Endodermal cell (in vitro differentiated cells): ENCODE measurements at regions not wholly inside any gene's neighbourhood (a gene's known extent, or its start where the extent isn't known, plus 50 kb on each side); places are given as distances from the start of the nearest gene placed in this dataset.

Experiments used
- DNase-seq: peaks from one replicate; pipeline ENCODE4 v3.0.0-alpha.2; 2017
- H3K27ac ChIP-seq: 2 replicates; pipeline ENCODE4 v1.5.1; 2013; ENCODE audit warnings: mild to moderate bottlenecking, low read depth, low read length, moderate library complexity
- H3K27me3 ChIP-seq: 2 replicates; pipeline ENCODE4 v1.6.1; 2013; ENCODE audit warnings: mild to moderate bottlenecking, low read length, moderate library complexity; ENCODE audit not compliant: insufficient read depth, control insufficient read depth, poor library complexity, severe bottlenecking
- H3K36me3 ChIP-seq: 2 replicates; pipeline ENCODE4 v1.7.0; 2013; ENCODE audit warnings: mild to moderate bottlenecking, low read length, moderate library complexity; ENCODE audit not compliant: control insufficient read depth, insufficient read depth
- H3K4me1 ChIP-seq: one replicate; pipeline ENCODE4 v1.7.0; 2013; ENCODE audit warnings: low read length; ENCODE audit not compliant: control insufficient read depth, insufficient read depth
- H3K4me3 ChIP-seq: 2 replicates; pipeline ENCODE4 v1.5.1; 2013; ENCODE audit warnings: mild to moderate bottlenecking, low read length, moderate library complexity
- H3K9ac ChIP-seq: 2 replicates; pipeline ENCODE4 v1.6.1; 2013; ENCODE audit warnings: mild to moderate bottlenecking, low read length, moderate library complexity; ENCODE audit not compliant: poor library complexity, severe bottlenecking; ENCODE audit errors: extremely low read depth
- H3K9me3 ChIP-seq: 2 replicates; pipeline ENCODE4 v1.6.1; 2013; ENCODE audit warnings: mild to moderate bottlenecking, low read length, moderate library complexity; ENCODE audit not compliant: control insufficient read depth
- H3K27ac Mint-ChIP-seq: 2 replicates; pipeline ENCODE4 v1.8.0; 2020; ENCODE audit warnings: mixed read lengths
- H3K27me3 Mint-ChIP-seq: 2 replicates; pipeline ENCODE4 v1.8.0; 2021; ENCODE audit warnings: mild to moderate bottlenecking, mixed read lengths; ENCODE audit not compliant: insufficient read depth
- H3K36me3 Mint-ChIP-seq: 2 replicates; pipeline ENCODE4 v1.8.0; 2020; ENCODE audit warnings: low read depth, mixed read lengths
- H3K4me1 Mint-ChIP-seq: 2 replicates; pipeline ENCODE4 v1.8.0; 2020; ENCODE audit warnings: mixed read lengths
- H3K4me3 Mint-ChIP-seq: 2 replicates; pipeline ENCODE4 v1.8.0; 2020; ENCODE audit warnings: mild to moderate bottlenecking, moderate library complexity, mixed read lengths
- H3K9me3 Mint-ChIP-seq: 2 replicates; pipeline ENCODE4 v1.8.0; 2020; ENCODE audit warnings: mild to moderate bottlenecking, mixed read lengths
- CTCF ChIP-seq: fragments of 200-600 bp; sonication (generic); conservative IDR thresholded peaks from 2 replicates; pipeline ENCODE4 v1.5.0; 2021; ENCODE audit warnings: antibody characterized with exemption, mild to moderate bottlenecking
- WGBS, 2 experiments: methylation state at CpG; one replicate each; pipeline versions ENCODE4 v1.1.5 to v1.1.7; 2013; ENCODE audit warnings: missing lambda C conversion rate in 2 of 2, mixed read lengths in 1 of 2; ENCODE audit not compliant: insufficient coverage in 1 of 2, insufficient read length in 1 of 2; 5-methylcytosine and 5-hydroxymethylcytosine counted together

DNA sequence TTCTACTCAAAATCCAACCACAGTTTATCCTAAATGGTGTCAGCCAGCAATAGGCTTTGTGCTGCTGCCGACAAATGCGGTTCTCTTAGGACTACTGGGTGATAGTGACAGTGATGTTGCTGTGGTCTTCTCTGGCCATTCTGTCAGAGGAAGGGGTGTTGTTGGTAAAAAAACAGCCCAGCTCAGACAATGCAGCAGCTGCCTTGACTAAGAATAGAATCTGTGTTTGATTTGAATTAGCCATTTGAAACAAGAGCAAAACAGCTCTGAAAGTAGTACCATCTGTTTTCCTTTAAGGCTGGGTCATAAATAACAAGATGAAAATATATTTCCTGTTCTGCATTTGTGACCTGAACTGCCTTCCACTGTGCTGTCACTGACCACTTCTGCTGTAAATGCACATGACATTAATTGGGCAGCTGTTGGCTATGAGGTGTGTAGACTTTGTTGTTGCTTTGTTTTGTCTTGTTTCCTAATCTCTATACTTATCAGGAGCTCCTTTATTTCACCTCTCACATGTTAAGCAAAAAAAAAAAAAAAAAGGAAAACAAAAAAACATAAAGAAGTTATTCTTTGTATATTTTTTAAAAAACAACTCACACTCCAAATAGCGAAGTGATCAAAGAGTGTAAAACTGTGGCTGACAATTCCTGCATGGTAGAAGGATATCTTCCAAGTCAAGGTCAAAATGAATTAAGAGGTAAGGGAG is 497.8 kb upstream of the ARID1B start:
- Histone ChIP-seq H3K9me3 (peaks cover 11% of the 10 kb centered on the region), H3K4me3 (no peak overlapping the region), H3K27ac (no peak overlapping the region), H3K4me1 (no peaks in the 10 kb centered on the region), H3K36me3 (no peaks in the 10 kb centered on the region), H3K9ac (no peak overlapping the region), H3K27me3 (no peaks in the 10 kb centered on the region)
- Mint-ChIP-seq H3K27me3 (no peaks in the 10 kb centered on the region), H3K36me3 (no peaks in the 10 kb centered on the region), H3K27ac (no peak overlapping the region), H3K4me1 (peaks cover 1% of the 10 kb centered on the region), H3K9me3 (peaks cover 12% of the 10 kb centered on the region), H3K4me3 (no peak overlapping the region)
- 98% methylated on average over 2 of the region's 3 CpGs; no CpG with 5 or more reads in 1 of the 2 experiments for WGBS, 2 experiments
- no peak for TF ChIP-seq CTCF
- DNase-seq = no peak

GRCh38 chr6:156273065-156273711 is 504.0 kb upstream of the ARID1B start:
- H3K27me3 ChIP-seq = no peaks in the 10 kb centered on the region
- H3K4me3 Mint-ChIP-seq = no peak overlapping the region
- H3K27ac ChIP-seq = no peak overlapping the region
- H3K4me3 ChIP-seq = no peak overlapping the region
- H3K36me3 Mint-ChIP-seq = no peaks in the 10 kb centered on the region
- no peak overlapping the region for H3K27ac Mint-ChIP-seq
- H3K9ac ChIP-seq = no peak overlapping the region
- no peaks in the 10 kb centered on the region for H3K27me3 Mint-ChIP-seq
- 93% methylated on average over 4 to 6 of the region's 6 CpGs for WGBS, 2 experiments
- H3K9me3 Mint-ChIP-seq = peaks cover 12% of the 10 kb centered on the region
- H3K9me3 ChIP-seq = peaks cover 11% of the 10 kb centered on the region
- TF ChIP-seq CTCF = no peak
- no peaks in the 10 kb centered on the region for H3K4me1 ChIP-seq
- no peak for DNase-seq
- H3K36me3 ChIP-seq = no peaks in the 10 kb centered on the region
- no peaks in the 10 kb centered on the region for H3K4me1 Mint-ChIP-seq

DNA sequence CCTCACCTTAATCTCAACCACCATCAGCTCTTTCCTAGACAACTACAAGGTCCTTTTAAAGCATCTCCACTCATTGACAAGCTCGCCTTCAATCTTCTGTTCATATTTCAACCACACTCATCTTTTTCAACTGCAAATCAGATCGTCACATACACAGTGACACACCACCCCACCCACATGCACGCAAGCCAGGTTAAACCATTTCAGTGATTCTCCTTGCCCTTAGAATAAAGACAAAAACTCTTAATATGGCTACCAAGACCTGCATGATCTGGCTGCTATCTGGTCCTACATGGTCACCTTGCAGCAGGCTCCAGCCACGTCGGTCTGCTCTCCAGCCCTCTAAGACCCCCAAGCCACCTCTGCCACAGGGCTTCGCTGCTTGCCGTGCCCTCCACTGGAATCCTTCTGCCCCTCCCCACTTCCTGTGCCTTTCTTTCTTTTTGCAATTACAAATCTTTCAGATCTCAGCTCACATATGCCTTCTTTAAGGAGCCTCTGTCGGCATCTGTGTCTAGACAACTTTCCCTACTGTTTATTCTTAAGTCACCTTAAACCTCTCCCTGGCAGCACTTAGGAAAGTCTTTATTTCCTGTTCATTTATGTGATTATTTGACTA is 507.3 kb upstream of the ARID1B start:
- no peaks in the 10 kb centered on the region for H3K4me1 Mint-ChIP-seq
- H3K36me3 ChIP-seq = no peaks in the 10 kb centered on the region

More for the DNA sequence above, 507.3 kb upstream of the ARID1B start:
- no peak overlapping the region for H3K4me3 ChIP-seq
- 88 to 90% methylated on average over 5 to 8 of the region's 8 CpGs for WGBS, 2 experiments
- DNase-seq = no peak
- Mint-ChIP-seq H3K27ac (no peak overlapping the region), H3K27me3 (no peaks in the 10 kb centered on the region), H3K9me3 (no peaks in the 10 kb centered on the region), H3K36me3 (no peaks in the 10 kb centered on the region), H3K4me3 (no peak overlapping the region)
- H3K9ac ChIP-seq = no peak overlapping the region
- no peaks in the 10 kb centered on the region for H3K27me3 ChIP-seq
- no peak for TF ChIP-seq CTCF
- H3K4me1 ChIP-seq = no peaks in the 10 kb centered on the region
- H3K9me3 ChIP-seq = no peaks in the 10 kb centered on the region
- no peak overlapping the region for H3K27ac ChIP-seq
